Sigmoid colon (tissue), 6 donors: ENCODE measurements at regions not wholly inside any gene's neighbourhood (a gene's known extent, or its start where the extent isn't known, plus 50 kb on each side); places are given as distances from the start of the nearest gene placed in this dataset.

Experiments
- DNase-seq: peaks from one replicate; pipeline ENCODE4 v3.0.0-alpha.2; 2019
- H3K27ac ChIP-seq, 4 donors: fragments of 200-600 bp; sonication (generic); one replicate each; pipeline ENCODE4 v1.5.1; 2016 to 2019; ENCODE audit warnings: mild to moderate bottlenecking in 1 of 4
- H3K27me3 ChIP-seq, 3 donors: fragments of 200-600 bp; sonication (generic); one replicate each; pipeline ENCODE4 v1.5.1; 2019; ENCODE audit warnings: mild to moderate bottlenecking in 1 of 3
- H3K36me3 ChIP-seq, 4 donors: fragments of 200-600 bp; sonication (generic); one replicate each; pipeline ENCODE4 v1.5.1; 2016 to 2019
- H3K4me1 ChIP-seq, 4 donors: fragments of 200-600 bp; sonication (generic); one replicate each; pipeline ENCODE4 v1.5.1; 2017 to 2019
- H3K4me3 ChIP-seq, 4 donors: fragments of 200-600 bp; sonication (generic); one replicate each; pipeline ENCODE4 v1.5.1; 2017 to 2019; ENCODE audit warnings: mild to moderate bottlenecking in 2 of 4, moderate library complexity in 1 of 4
- H3K9me3 ChIP-seq, 4 donors: fragments of 200-600 bp in 3 of 4; sonication (generic) in 3 of 4; one replicate each; pipeline versions ENCODE4 v1.5.1 to v1.6.1; 2013 to 2019
- CTCF ChIP-seq, 4 experiments: fragments of 450-650 bp in 3 of 4; fragments of 200-600 bp in 1 of 4; IDR thresholded peaks; one replicate each; pipeline ENCODE4 v1.5.1; 2016 to 2019; ENCODE audit warnings: antibody characterized with exemption in 4 of 4, mild to moderate bottlenecking in 3 of 4, moderate library complexity in 2 of 4
- EP300 ChIP-seq, 4 donors: sonication (generic); formaldehyde crosslinking; IDR thresholded peaks; one replicate each; pipeline ENCODE4 v1.6.1; 2017; ENCODE audit warnings: antibody characterized with exemption in 4 of 4
- POLR2A ChIP-seq, 2 donors: fragments of 450-650 bp; IDR thresholded peaks; one replicate each; pipeline ENCODE4 v1.6.1; 2016; ENCODE audit warnings: antibody characterized with exemption in 2 of 2, mild to moderate bottlenecking in 2 of 2, moderate library complexity in 2 of 2
- POLR2AphosphoS5 ChIP-seq, 4 donors: sonication (generic); formaldehyde crosslinking; IDR thresholded peaks; one replicate each; pipeline ENCODE4 v1.6.1; 2017; ENCODE audit warnings: antibody characterized with exemption in 4 of 4
- WGBS, 2 donors: extraction: QIAGEN DNeasy Blood & Tissue Kit; methylation state at CpG; one replicate each; pipeline ENCODE4 v1.1.7; 2013; 5-methylcytosine and 5-hydroxymethylcytosine counted together
- intact Hi-C: fragments of 100-400 bp; cut with DNase I; formaldehyde crosslinking; loops from one replicate; pipeline ENCODE4 v1.15.1; 2023
- donor health status: healthy with polysubstance abuse.
- donor health status: healthy.

GRCh38 chr6:916131-916530 lies 223.2 kb upstream of the EXOC2 start:
- no peak overlapping the region for H3K4me3 ChIP-seq
- intact Hi-C loops, result no loop called here
- H3K27ac ChIP-seq, result no peak overlapping the region
- H3K4me1 ChIP-seq, result peaks cover 0 to 5% (median 0%) of the 10 kb centered on the region in 4 donors
- TF ChIP-seq POLR2AphosphoS5 (IDR thresholded peaks at IDR 0.05), result no peak
- no peaks in the 10 kb centered on the region for H3K36me3 ChIP-seq
- peaks cover 0 to 19% (median under 1%) of the 10 kb centered on the region in 4 donors for H3K9me3 ChIP-seq
- no peak for DNase-seq
- 96 to 97% methylated on average over 8 of the region's 8 CpGs for WGBS, 2 donors
- peaks cover 0 to 16% (median 0%) of the 10 kb centered on the region in 3 donors for H3K27me3 ChIP-seq

- H3K36me3 ChIP-seq, result no peaks in the 10 kb centered on the region
- DNase-seq, result no peak
- intact Hi-C loops, result loop anchor here (5.0 kb wide), 1 partner anchor 469 kb away; no protein-coding TSS in a partner anchor
- no peak for TF ChIP-seq EP300 (IDR thresholded peaks at IDR 0.05)
- peak in 1 of 4 experiments; percentile 25 for TF ChIP-seq CTCF (IDR thresholded peaks at IDR 0.05)
- H3K4me3 ChIP-seq, result no peak overlapping the region
- peaks cover 0 to 17% (median 0%) of the 10 kb centered on the region in 3 donors for H3K27me3 ChIP-seq
- 17 to 21% methylated on average over 16 of the region's 16 CpGs for WGBS, 2 donors
- H3K4me1 ChIP-seq, result peaks cover 0 to 5% (median 0%) of the 10 kb centered on the region in 4 donors
- H3K9me3 ChIP-seq, result peaks cover 0 to 7% (median 0%) of the 10 kb centered on the region in 4 donors
- H3K27ac ChIP-seq, result no peak overlapping the region
Observed at GRCh38 chr6:912871-913835, 220.2 kb upstream of the EXOC2 start.

- 68 to 80% methylated on average over 6 of the region's 6 CpGs for WGBS, 2 donors
- TF ChIP-seq CTCF (IDR thresholded peaks at IDR 0.05), result no peak
- no peak for TF ChIP-seq EP300 (IDR thresholded peaks at IDR 0.05)
- no peak for TF ChIP-seq POLR2AphosphoS5 (IDR thresholded peaks at IDR 0.05)
- no peak for TF ChIP-seq POLR2A (IDR thresholded peaks at IDR 0.05)
Observed at GRCh38 chr6:907928-908327, 215.0 kb upstream of the EXOC2 start.

GRCh38 chr6:906920-907319 lies 214.0 kb upstream of the EXOC2 start:
- Histone ChIP-seq H3K9me3 (no peaks in the 10 kb centered on the region), H3K27me3 (peaks cover 0 to 9% (median 0%) of the 10 kb centered on the region in 3 donors), H3K27ac (no peak overlapping the region), H3K4me1 (peaks cover 0 to 7% (median 5%) of the 10 kb centered on the region in 4 donors), H3K36me3 (no peaks in the 10 kb centered on the region), H3K4me3 (no peak overlapping the region)
- TF ChIP-seq POLR2AphosphoS5 (IDR thresholded peaks at IDR 0.05) (no peak), POLR2A (IDR thresholded peaks at IDR 0.05) (no peak), EP300 (IDR thresholded peaks at IDR 0.05) (no peak), CTCF (IDR thresholded peaks at IDR 0.05) (no peak)
- no peak for DNase-seq
- intact Hi-C loops, result no loop called here
- 89 to 93% methylated on average over 11 of the region's 11 CpGs for WGBS, 2 donors

More at GRCh38 chr6:907928-908327, 215.0 kb upstream of the EXOC2 start:
- H3K4me3 ChIP-seq, result no peak overlapping the region
- no peaks in the 10 kb centered on the region for H3K9me3 ChIP-seq
- H3K27ac ChIP-seq, result no peak overlapping the region
- intact Hi-C loops, result no loop called here
- no peak for DNase-seq
- no peaks in the 10 kb centered on the region for H3K36me3 ChIP-seq
- peaks cover 0 to 13% (median 0%) of the 10 kb centered on the region in 3 donors for H3K27me3 ChIP-seq
- peaks cover 0 to 2% (median 0%) of the 10 kb centered on the region in 4 donors for H3K4me1 ChIP-seq

GRCh38 chr6:905556-905955 lies 212.6 kb upstream of the EXOC2 start:
- peaks cover 0 to 15% (median 12%) of the 10 kb centered on the region in 4 donors for H3K4me1 ChIP-seq
- H3K9me3 ChIP-seq, result no peaks in the 10 kb centered on the region
- no peak overlapping the region for H3K27ac ChIP-seq
- no peak for DNase-seq
- no peaks in the 10 kb centered on the region for H3K36me3 ChIP-seq
- H3K4me3 ChIP-seq, result no peak overlapping the region
- intact Hi-C loops, result no loop called here
- TF ChIP-seq POLR2A (IDR thresholded peaks at IDR 0.05), result no peak
- TF ChIP-seq POLR2AphosphoS5 (IDR thresholded peaks at IDR 0.05), result no peak
- no peak for TF ChIP-seq EP300 (IDR thresholded peaks at IDR 0.05)
- no peak for TF ChIP-seq CTCF (IDR thresholded peaks at IDR 0.05)
- no peaks in the 10 kb centered on the region for H3K27me3 ChIP-seq
